Bronchial epithelial cell (primary cell): ENCODE measurements at regions not wholly inside any gene's neighbourhood (a gene's known extent, or its start where the extent isn't known, plus 50 kb on each side); places are given as distances from the start of the nearest gene placed in this dataset.

Experiments used
- DNase-seq: peaks from one replicate; pipeline ENCODE4 v3.0.0-alpha.2; 2010; ENCODE audit warnings: low read depth
- FAIRE-seq: peaks from 2 replicates; lab custom pipeline; 2011; peaks lifted over from hg19 to GRCh38; lab: Jason Lieb, UNC
- H3K27me3 ChIP-seq: 2 replicates; pipeline ENCODE4 v1.5.1; 2011; ENCODE audit warnings: low read length; ENCODE audit not compliant: control insufficient read depth, insufficient read depth
- H3K36me3 ChIP-seq: 2 replicates; pipeline ENCODE4 v1.5.1; 2011; ENCODE audit warnings: low read length; ENCODE audit not compliant: control insufficient read depth, insufficient read depth
- H3K4me3 ChIP-seq: 2 replicates; pipeline ENCODE4 v1.5.1; 2011; ENCODE audit warnings: mild to moderate bottlenecking, low read depth, low read length, control low read depth
- TF ChIP-seq, protein P1 (sequence below): IDR thresholded peaks from 2 replicates; pipeline ENCODE4 v1.5.1; 2011; ENCODE audit warnings: mild to moderate bottlenecking, moderate library complexity, low read length, control low read depth, inconsistent platforms; ENCODE audit not compliant: insufficient read depth, severe bottlenecking

DNA sequence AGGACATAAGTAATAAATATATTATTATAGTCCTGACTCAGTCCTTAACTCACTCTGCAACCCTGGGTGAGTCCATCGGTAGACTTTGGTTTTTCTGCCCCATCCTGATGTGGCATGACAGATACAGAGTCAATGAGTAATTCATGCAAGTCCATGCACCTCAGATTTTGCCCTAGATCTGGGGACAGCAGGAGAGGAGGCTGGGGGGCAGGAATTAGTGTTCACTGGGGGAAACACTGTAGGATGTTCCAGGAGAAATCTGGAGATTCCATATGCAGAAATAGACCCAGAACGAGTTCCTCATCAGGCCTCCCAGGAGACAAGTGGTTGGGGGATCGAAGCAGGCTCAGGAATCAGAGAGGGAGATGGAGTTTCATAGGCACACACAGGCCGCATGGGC is 150.8 kb downstream of the DICER1 start:
- TF ChIP-seq, protein P1, sequence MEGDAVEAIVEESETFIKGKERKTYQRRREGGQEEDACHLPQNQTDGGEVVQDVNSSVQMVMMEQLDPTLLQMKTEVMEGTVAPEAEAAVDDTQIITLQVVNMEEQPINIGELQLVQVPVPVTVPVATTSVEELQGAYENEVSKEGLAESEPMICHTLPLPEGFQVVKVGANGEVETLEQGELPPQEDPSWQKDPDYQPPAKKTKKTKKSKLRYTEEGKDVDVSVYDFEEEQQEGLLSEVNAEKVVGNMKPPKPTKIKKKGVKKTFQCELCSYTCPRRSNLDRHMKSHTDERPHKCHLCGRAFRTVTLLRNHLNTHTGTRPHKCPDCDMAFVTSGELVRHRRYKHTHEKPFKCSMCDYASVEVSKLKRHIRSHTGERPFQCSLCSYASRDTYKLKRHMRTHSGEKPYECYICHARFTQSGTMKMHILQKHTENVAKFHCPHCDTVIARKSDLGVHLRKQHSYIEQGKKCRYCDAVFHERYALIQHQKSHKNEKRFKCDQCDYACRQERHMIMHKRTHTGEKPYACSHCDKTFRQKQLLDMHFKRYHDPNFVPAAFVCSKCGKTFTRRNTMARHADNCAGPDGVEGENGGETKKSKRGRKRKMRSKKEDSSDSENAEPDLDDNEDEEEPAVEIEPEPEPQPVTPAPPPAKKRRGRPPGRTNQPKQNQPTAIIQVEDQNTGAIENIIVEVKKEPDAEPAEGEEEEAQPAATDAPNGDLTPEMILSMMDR: no peak
- DNase-seq: peak; percentile 17
- Histone ChIP-seq H3K36me3 (no peaks in the 10 kb centered on the region), H3K4me3 (no peak overlapping the region), H3K27me3 (no peaks in the 10 kb centered on the region)
- no peak for FAIRE-seq

DNA sequence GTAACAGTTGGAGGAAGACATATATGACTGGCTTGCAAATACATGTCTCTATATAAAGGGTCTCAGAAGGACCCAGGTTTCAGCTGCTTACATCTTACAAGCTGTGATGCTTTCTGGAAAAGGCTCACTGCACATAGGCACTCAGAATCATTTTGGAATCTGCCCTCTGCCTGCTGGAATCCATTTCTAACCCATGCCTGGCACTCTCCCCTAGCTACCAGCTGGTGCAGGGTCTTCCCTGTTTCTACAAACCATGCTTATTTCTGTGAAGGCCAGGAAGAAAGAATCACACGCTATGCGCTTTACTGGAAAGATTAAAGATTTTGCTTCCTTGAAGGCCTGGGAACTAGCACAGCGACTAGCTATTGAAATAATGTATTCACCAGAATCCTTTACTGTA is 151.3 kb downstream of the DICER1 start:
- Histone ChIP-seq H3K27me3 (no peaks in the 10 kb centered on the region), H3K36me3 (no peaks in the 10 kb centered on the region), H3K4me3 (no peak overlapping the region)
- FAIRE-seq (no peak), DNase-seq (no peak)
- TF ChIP-seq, protein P1: no peak

GRCh38 chr14:95003099-95003960 is 154.0 kb downstream of the DICER1 start:
- Histone ChIP-seq H3K4me3 (no peak overlapping the region), H3K27me3 (no peaks in the 10 kb centered on the region), H3K36me3 (no peaks in the 10 kb centered on the region)
- TF ChIP-seq, protein P1: no peak
- FAIRE-seq (no peak), DNase-seq (no peak)

- FAIRE-seq: no peak
- no peaks in the 10 kb centered on the region for H3K27me3 ChIP-seq
- TF ChIP-seq, protein P1: no peak
- no peaks in the 10 kb centered on the region for H3K36me3 ChIP-seq
- DNase-seq: peak; percentile 10
- H3K4me3 ChIP-seq: no peak overlapping the region
These were observed 158.6 kb downstream of the DICER1 start for GRCh38 chr14:94998685-94999084.

DNA sequence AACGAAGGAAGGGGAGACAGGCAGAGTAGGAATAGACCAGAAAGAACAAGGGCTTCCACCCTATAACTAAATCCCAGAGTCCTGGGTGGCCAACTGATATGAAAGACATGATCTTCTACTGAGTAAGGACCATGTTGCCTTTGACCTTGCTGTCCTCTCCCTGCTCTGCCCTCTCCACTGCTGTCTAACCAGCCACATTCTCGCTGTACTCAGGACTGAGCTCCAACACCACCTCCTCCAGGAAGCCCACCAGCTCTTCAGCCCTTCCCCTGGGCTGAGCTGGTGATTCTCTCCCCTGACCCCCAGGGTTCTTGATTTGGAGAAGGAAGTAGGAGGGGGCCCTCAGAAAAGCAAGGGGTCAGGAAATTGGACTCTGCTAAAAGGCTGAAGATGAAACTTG is 159.2 kb downstream of the DICER1 start:
- Histone ChIP-seq H3K4me3 (no peak overlapping the region), H3K36me3 (no peaks in the 10 kb centered on the region), H3K27me3 (no peaks in the 10 kb centered on the region)
- FAIRE-seq: no peak
- TF ChIP-seq, protein P1: no peak
- no peak for DNase-seq

- Histone ChIP-seq H3K4me3 (no peak overlapping the region), H3K27me3 (no peaks in the 10 kb centered on the region), H3K36me3 (no peaks in the 10 kb centered on the region)
- TF ChIP-seq, protein P1: no peak
- DNase-seq: no peak
- no peak for FAIRE-seq
These were observed 161.8 kb downstream of the DICER1 start for GRCh38 chr14:94995551-94995950.
